Fibroblast of the aortic adventitia (primary cell): ENCODE measurements at regions not wholly inside any gene's neighbourhood (a gene's known extent, or its start where the extent isn't known, plus 50 kb on each side); places are given as distances from the start of the nearest gene placed in this dataset.

Source experiments
- DNase-seq: peaks from one replicate; pipeline ENCODE4 v3.0.0-alpha.2; 2010; ENCODE audit warnings: low read depth
- H3K4me3 ChIP-seq: 2 replicates; pipeline ENCODE4 v1.5.1; 2011; ENCODE audit warnings: low read depth, mild to moderate bottlenecking, control low read depth, low read length, moderate library complexity
- TF ChIP-seq, protein P1 (sequence below): IDR thresholded peaks from 2 replicates; pipeline ENCODE4 v1.5.1; 2011; ENCODE audit warnings: mild to moderate bottlenecking, low read length, control low read depth, inconsistent platforms; ENCODE audit not compliant: insufficient read depth

GRCh38 chr7:26439521-26440232 is 148.0 kb downstream of the SNX10 start:
- no peak for DNase-seq
- TF ChIP-seq, protein P1, sequence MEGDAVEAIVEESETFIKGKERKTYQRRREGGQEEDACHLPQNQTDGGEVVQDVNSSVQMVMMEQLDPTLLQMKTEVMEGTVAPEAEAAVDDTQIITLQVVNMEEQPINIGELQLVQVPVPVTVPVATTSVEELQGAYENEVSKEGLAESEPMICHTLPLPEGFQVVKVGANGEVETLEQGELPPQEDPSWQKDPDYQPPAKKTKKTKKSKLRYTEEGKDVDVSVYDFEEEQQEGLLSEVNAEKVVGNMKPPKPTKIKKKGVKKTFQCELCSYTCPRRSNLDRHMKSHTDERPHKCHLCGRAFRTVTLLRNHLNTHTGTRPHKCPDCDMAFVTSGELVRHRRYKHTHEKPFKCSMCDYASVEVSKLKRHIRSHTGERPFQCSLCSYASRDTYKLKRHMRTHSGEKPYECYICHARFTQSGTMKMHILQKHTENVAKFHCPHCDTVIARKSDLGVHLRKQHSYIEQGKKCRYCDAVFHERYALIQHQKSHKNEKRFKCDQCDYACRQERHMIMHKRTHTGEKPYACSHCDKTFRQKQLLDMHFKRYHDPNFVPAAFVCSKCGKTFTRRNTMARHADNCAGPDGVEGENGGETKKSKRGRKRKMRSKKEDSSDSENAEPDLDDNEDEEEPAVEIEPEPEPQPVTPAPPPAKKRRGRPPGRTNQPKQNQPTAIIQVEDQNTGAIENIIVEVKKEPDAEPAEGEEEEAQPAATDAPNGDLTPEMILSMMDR: no peak
- no peak overlapping the region for H3K4me3 ChIP-seq

DNA sequence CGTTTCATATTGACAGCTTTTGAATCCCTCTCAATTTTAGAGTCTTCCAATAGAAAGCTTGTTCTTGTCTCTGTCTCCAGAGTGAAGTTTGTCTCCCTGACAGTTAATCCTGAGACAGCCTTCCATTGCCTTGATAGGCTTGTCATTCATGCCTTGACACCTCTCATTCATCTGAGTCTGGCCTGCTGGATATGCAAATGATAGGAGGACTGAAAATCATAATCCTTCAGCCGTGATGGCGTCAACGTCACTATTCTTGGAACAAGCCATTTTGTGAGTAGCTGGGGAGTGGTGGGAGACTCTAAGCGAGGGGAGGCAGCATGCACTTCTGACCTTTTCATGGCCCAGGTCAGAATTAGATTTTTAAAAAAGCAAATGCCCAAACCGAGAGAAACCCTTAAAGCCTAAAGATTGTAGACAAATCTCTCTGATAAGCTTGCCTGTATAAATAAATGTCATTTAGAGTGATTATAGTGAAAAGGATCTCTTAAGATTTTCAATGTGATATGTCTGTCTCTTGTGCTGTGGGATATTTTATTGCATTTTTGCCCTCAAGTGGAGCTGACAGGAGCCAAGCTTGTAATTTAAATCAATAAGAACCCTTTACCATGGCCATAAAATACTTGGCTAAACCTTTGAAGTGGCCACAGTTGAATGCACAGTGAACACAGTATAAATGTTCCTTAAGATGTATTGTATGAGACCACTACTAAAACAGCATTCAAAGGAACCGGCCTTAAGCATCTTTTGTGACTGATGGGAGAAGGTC is 148.8 kb downstream of the SNX10 start:
- H3K4me3 ChIP-seq: no peak overlapping the region
- TF ChIP-seq, protein P1: no peak
- DNase-seq: no peak

GRCh38 chr7:26441002-26441521 is 149.4 kb downstream of the SNX10 start:
- TF ChIP-seq, protein P1: no peak
- no peak for DNase-seq
- no peak overlapping the region for H3K4me3 ChIP-seq

GRCh38 chr7:26441611-26442277 is 150.1 kb downstream of the SNX10 start:
- no peak overlapping the region for H3K4me3 ChIP-seq
- TF ChIP-seq, protein P1: no peak
- no peak for DNase-seq

DNA sequence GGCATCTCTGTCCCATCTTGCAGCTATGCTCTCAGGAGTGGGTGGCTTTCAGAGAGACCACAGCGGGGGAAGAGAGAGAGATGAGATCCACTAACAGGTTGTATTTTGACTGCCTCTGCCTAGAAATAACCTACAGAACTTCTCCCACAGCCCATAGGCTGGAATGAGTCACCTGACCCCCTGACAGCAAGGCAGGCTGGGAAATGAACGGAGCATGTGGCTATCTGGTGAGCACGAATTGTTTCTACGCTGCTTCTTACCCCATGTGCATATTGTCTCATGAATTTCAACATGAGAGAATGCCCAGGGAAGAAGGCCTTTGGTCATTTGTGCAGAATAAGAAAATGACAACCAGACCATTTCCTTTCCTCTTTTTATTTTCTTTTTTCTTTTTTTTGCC is 151.3 kb downstream of the SNX10 start:
- TF ChIP-seq, protein P1: no peak
- no peak overlapping the region for H3K4me3 ChIP-seq
- DNase-seq: no peak

- H3K4me3 ChIP-seq: no peak overlapping the region
- no peak for DNase-seq
- TF ChIP-seq, protein P1: no peak
These were observed 152.1 kb downstream of the SNX10 start for GRCh38 chr7:26443751-26444150.
